ENCODE measurements at regions not wholly inside any gene's neighbourhood (a gene's known extent, or its start where the extent isn't known, plus 50 kb on each side); places are given as distances from the start of the nearest gene placed in this dataset.
"Not testable (repeated sequence)": the region's sequence is repeated elsewhere in the genome, so short reads cannot be mapped to it uniquely, and the experiment has no call there.

DNA sequence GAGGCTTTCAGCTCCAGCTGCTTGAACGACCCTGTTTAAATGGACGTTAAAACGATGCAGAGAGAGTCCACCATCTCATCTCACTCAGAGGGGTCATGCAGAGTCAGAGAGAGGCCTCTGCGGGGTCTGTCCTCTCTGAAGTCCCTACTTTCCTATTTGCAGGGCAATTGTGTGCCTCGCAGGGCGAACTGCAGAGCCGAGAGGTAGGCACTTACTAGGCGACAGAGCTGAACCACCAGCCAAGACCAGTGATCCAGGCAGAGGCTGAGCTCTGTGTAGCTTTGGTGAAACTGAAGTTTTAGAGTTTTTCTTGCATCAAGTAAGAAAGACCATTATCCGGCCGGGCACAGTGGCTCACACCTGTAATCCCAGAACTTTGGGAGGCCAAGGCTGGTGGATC is 64.1 kb upstream of the CUX1 start:
- 80 to 84% methylated on average over 10 of the region's 10 CpGs for WGBS, 2 donors
- no peaks in the 10 kb centered on the region for H3K27me3 ChIP-seq (ENCODE audit: control insufficient read depth in 1 of 2, insufficient read depth in 2 of 2, low read length in 2 of 2)

GRCh38 chr7:101754424-101755159 is 62.8 kb upstream of the CUX1 start:
- WGBS, 2 donors: 7 to 15% methylated on average over 22 of the region's 22 CpGs
- peak overlapping the region; percentile 41 to 57 for H3K4me3 ChIP-seq (ENCODE audit: low read depth in 1 of 2, low read length in 2 of 2)
- no peaks in the 10 kb centered on the region for H3K27me3 ChIP-seq (ENCODE audit: control insufficient read depth in 1 of 2, insufficient read depth in 2 of 2, low read length in 2 of 2)

More for the DNA sequence above, 64.1 kb upstream of the CUX1 start:
- no peaks in the 10 kb centered on the region for H3K4me1 ChIP-seq (ENCODE audit: control insufficient read depth in 2 of 2, insufficient read depth in 2 of 2, low read length in 1 of 2)
- H3K36me3 ChIP-seq (ENCODE audit: control insufficient read depth in 2 of 2, insufficient read depth in 2 of 2, low read length in 1 of 2): no peaks in the 10 kb centered on the region
- no peaks in the 10 kb centered on the region for H3K9me3 ChIP-seq (ENCODE audit: control insufficient read depth in 2 of 2, insufficient read depth in 1 of 2, low read depth in 1 of 2, low read length in 1 of 2)
- no peak overlapping the region for H3K4me3 ChIP-seq (ENCODE audit: low read depth in 1 of 2, low read length in 2 of 2)
- H3K27ac ChIP-seq (ENCODE audit: low read depth in 2 of 2, low read length in 1 of 2): no peak overlapping the region

GRCh38 chr7:101757879-101758278 is 59.5 kb upstream of the CUX1 start:
- no peak overlapping the region for H3K27ac ChIP-seq (ENCODE audit: low read depth in 2 of 2, low read length in 1 of 2)
- H3K4me1 ChIP-seq (ENCODE audit: control insufficient read depth in 2 of 2, insufficient read depth in 2 of 2, low read length in 1 of 2): no peaks in the 10 kb centered on the region
- H3K9me3 ChIP-seq (ENCODE audit: control insufficient read depth in 2 of 2, insufficient read depth in 1 of 2, low read depth in 1 of 2, low read length in 1 of 2): no peaks in the 10 kb centered on the region
- no peaks in the 10 kb centered on the region for H3K27me3 ChIP-seq (ENCODE audit: control insufficient read depth in 1 of 2, insufficient read depth in 2 of 2, low read length in 2 of 2)
- 86 to 93% methylated on average over 7 of the region's 7 CpGs for WGBS, 2 donors
- H3K36me3 ChIP-seq (ENCODE audit: control insufficient read depth in 2 of 2, insufficient read depth in 2 of 2, low read length in 1 of 2): no peaks in the 10 kb centered on the region
- H3K4me3 ChIP-seq (ENCODE audit: low read depth in 1 of 2, low read length in 2 of 2): no peak overlapping the region

More at GRCh38 chr7:101754424-101755159, 62.8 kb upstream of the CUX1 start:
- Histone ChIP-seq H3K4me1 (ENCODE audit: control insufficient read depth in 2 of 2, insufficient read depth in 2 of 2, low read length in 1 of 2) (no peaks in the 10 kb centered on the region), H3K27ac (ENCODE audit: low read depth in 2 of 2, low read length in 1 of 2) (no peak overlapping the region), H3K36me3 (ENCODE audit: control insufficient read depth in 2 of 2, insufficient read depth in 2 of 2, low read length in 1 of 2) (no peaks in the 10 kb centered on the region), H3K9me3 (ENCODE audit: control insufficient read depth in 2 of 2, insufficient read depth in 1 of 2, low read depth in 1 of 2, low read length in 1 of 2) (no peaks in the 10 kb centered on the region)

- not testable (repeated sequence) for H3K9me3 ChIP-seq (ENCODE audit: control insufficient read depth in 2 of 2, insufficient read depth in 1 of 2, low read depth in 1 of 2, low read length in 1 of 2); H3K27me3 ChIP-seq (ENCODE audit: control insufficient read depth in 1 of 2, insufficient read depth in 2 of 2, low read length in 2 of 2); H3K4me3 ChIP-seq (ENCODE audit: low read depth in 1 of 2, low read length in 2 of 2); H3K27ac ChIP-seq (ENCODE audit: low read depth in 2 of 2, low read length in 1 of 2); H3K4me1 ChIP-seq (ENCODE audit: control insufficient read depth in 2 of 2, insufficient read depth in 2 of 2, low read length in 1 of 2); H3K36me3 ChIP-seq (ENCODE audit: control insufficient read depth in 2 of 2, insufficient read depth in 2 of 2, low read length in 1 of 2)
- 89 to 96% methylated on average over 2 of the region's 2 CpGs for WGBS, 2 donors
These were observed 58.9 kb upstream of the CUX1 start for GRCh38 chr7:101758519-101758918.

- Histone ChIP-seq H3K36me3 (ENCODE audit: control insufficient read depth in 2 of 2, insufficient read depth in 2 of 2, low read length in 1 of 2) (no peaks in the 10 kb centered on the region), H3K27me3 (ENCODE audit: control insufficient read depth in 1 of 2, insufficient read depth in 2 of 2, low read length in 2 of 2) (no peaks in the 10 kb centered on the region), H3K9me3 (ENCODE audit: control insufficient read depth in 2 of 2, insufficient read depth in 1 of 2, low read depth in 1 of 2, low read length in 1 of 2) (no peaks in the 10 kb centered on the region), H3K4me3 (ENCODE audit: low read depth in 1 of 2, low read length in 2 of 2) (no peak overlapping the region), H3K27ac (ENCODE audit: low read depth in 2 of 2, low read length in 1 of 2) (no peak overlapping the region), H3K4me1 (ENCODE audit: control insufficient read depth in 2 of 2, insufficient read depth in 2 of 2, low read length in 1 of 2) (peaks cover 0 to 4% of the 10 kb centered on the region in 2 donors)
- 49 to 65% methylated on average over 6 of the region's 6 CpGs for WGBS, 2 donors
These were observed 53.2 kb upstream of the CUX1 start for GRCh38 chr7:101764221-101764620.

DNA sequence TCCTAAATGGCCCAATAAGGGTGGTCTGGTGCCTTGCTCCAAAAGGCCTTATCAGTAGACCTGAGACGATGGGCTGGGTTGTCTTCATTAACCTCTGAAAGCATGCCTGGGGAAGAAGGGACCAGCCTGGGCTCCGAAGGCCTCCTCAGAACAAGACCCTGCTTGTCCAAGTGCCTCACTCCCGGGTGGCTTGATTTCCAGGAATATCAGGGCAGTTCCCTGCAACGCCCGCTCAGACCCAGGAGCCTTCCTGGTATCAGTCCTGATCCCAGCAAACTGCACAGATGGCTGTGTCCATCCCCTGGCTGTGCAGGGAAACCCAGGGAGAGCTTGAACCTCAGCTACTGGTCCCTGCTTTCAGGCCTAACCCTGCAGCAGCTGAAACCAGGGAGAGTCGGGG is 49.9 kb upstream of the CUX1 start:
- Histone ChIP-seq H3K36me3 (ENCODE audit: control insufficient read depth in 2 of 2, insufficient read depth in 2 of 2, low read length in 1 of 2) (no peaks in the 10 kb centered on the region), H3K9me3 (ENCODE audit: control insufficient read depth in 2 of 2, insufficient read depth in 1 of 2, low read depth in 1 of 2, low read length in 1 of 2) (no peaks in the 10 kb centered on the region), H3K4me1 (ENCODE audit: control insufficient read depth in 2 of 2, insufficient read depth in 2 of 2, low read length in 1 of 2) (peaks cover 0 to 4% of the 10 kb centered on the region in 2 donors), H3K4me3 (ENCODE audit: low read depth in 1 of 2, low read length in 2 of 2) (no peak overlapping the region), H3K27me3 (ENCODE audit: control insufficient read depth in 1 of 2, insufficient read depth in 2 of 2, low read length in 2 of 2) (no peaks in the 10 kb centered on the region), H3K27ac (ENCODE audit: low read depth in 2 of 2, low read length in 1 of 2) (no peak overlapping the region)
- WGBS, 2 donors: 57 to 71% methylated on average over 5 to 6 of the region's 6 CpGs
